ENCODE measurements at regions not wholly inside any gene's neighbourhood (a gene's known extent, or its start where the extent isn't known, plus 50 kb on each side); places are given as distances from the start of the nearest gene placed in this dataset.
"Not testable (repeated sequence)": the region's sequence is repeated elsewhere in the genome, so short reads cannot be mapped to it uniquely, and the experiment has no call there.

DNA sequence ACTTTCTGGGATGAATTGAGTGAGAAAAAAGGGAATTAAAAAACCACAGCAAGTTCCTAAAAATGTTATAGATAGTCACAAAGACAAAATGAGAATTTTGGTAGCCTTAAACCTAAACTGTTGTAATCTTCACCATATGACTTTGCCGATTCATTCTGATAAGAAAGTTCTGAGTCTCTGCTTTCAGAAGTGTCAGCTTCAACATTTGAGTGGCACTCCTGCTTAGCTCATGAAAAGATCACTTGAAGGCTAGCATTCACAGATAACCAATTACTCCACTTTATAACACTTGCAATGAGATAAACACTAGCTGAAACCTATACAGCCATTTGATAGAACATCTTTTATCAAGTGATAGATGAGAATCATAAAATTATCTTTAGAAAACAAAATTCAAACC is 288.1 kb upstream of the POU1F1 start:
- DNase-seq: no peak

GRCh38 chr3:87563712-87564111 is 287.3 kb upstream of the POU1F1 start:
- DNase-seq: no peak

GRCh38 chr3:87558492-87558891 is 282.1 kb upstream of the POU1F1 start:
- DNase-seq: no peak

GRCh38 chr3:87555290-87555689 is 278.9 kb upstream of the POU1F1 start:
- DNase-seq: no peak

- DNase-seq: no peak
Observed at GRCh38 chr3:87553058-87553457, 276.7 kb upstream of the POU1F1 start.

DNA sequence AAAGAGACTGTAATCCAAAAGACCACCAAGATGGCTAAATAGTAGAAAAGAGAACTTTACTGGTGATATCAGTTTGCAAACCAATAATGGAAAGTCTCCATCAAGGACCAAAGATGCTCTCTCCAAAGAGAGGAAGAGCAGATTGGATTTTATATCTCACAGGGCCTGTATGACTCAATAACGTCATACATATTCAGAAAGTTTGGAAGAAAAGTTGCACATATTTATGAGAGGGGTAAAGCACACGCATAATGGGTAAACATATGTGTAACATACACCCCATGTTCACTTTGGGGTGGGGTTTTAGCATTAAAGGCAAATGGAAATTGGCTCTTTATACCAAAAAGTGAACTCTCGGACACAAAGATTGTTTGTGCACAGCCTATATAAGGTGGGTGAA is 274.5 kb upstream of the POU1F1 start:
- no peak for DNase-seq

DNA sequence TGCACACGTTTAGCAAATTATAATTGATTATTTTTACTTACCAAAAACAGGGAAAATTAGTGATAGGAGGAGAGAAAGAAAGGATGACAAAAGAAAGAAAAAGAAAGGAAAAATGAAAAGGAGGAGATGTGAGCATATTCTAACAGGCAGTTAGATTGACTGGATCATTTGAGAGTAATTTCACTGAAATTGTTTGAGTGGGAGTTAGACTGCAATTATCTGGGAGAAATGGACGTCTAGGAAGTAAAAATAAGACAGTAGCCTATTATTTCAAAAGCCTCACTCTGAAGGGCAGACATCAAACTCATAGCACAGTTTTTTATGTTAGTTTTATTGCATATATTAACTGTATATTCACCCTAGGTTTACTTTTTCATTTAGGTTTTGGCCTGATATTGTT is 272.8 kb upstream of the POU1F1 start:
- DNase-seq: no peak

DNA sequence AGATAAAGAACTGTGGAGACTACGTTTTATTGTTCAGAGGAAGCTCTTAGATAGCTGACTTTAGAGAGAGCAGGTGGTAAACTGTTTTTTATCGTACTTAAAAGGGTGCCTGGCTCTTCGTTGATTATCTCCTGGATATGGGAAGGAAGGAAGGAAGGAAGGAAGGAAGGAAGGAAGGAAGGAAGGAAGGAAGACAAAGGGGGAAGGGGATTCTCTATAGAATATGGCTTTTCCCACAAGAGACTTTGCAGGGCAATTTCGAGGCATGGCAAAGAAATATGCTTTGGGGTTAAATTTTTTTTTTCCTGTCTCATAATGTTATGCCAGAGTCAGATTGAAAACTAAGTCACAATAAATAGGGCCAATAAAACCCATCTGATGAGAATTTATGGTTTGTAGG is 271.9 kb upstream of the POU1F1 start:
- no peak for DNase-seq

DNA sequence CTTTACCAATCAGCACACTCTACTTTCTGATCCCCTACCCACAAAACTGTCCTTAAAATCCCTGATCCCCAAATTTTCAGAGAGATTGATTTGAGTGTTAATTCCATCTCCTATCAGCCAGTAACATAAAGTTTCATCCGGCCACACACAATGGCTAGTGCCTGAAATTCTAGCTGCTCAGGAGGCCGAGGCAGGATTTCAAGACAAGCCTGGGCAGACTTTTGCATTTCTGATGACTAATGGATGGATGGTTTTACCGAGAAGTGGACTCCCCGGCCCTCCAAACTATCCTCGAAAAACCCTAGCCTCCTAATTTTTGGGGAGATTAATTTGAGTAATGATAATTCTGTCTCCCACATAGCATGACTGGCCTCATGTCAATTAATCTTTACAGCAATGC is 269.8 kb upstream of the POU1F1 start:
- no peak for DNase-seq

DNA sequence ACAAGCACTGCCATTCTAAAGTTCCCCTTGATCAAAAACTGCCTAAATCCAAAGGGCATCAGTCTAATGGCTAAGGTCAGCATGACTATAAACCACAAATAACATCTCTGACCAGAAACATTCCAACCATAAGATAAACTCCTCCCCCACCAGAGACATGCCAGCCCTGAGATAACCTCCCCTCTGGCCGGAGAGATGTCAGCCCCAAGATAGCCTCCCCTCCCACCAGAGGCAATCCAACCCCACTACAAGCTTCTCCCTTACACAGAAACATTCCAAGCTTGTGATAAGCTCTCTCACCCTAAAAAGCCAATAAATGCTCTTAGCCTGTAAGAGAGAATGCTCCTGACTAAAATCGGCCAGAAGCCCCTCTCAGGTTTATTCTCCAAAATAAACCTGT is 267.0 kb upstream of the POU1F1 start:
- not testable (repeated sequence) for DNase-seq

GRCh38 chr3:87541723-87542122 is 265.3 kb upstream of the POU1F1 start:
- DNase-seq: no peak

DNA sequence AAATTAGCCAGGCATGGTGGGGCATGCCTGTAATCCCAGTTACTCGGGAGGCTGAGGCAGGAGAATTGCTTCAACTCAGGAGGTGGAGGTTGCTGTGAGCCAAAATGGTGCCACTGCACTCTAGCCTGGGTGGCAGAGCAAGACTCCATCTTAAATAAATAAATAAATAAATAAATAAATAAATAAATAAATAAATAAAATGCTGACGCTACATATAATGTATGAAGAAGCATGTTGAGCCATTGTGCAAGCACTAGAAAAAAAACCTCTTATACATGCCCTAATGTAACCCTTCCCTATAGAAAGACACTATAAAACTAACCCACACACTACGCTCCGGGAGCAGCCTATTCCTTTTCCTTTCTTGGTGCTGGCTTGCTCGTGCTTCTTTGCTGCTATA is 262.3 kb upstream of the POU1F1 start:
- DNase-seq: not testable (repeated sequence)

- DNase-seq: no peak
Observed at GRCh38 chr3:87509401-87509800, 233.0 kb upstream of the POU1F1 start.

DNA sequence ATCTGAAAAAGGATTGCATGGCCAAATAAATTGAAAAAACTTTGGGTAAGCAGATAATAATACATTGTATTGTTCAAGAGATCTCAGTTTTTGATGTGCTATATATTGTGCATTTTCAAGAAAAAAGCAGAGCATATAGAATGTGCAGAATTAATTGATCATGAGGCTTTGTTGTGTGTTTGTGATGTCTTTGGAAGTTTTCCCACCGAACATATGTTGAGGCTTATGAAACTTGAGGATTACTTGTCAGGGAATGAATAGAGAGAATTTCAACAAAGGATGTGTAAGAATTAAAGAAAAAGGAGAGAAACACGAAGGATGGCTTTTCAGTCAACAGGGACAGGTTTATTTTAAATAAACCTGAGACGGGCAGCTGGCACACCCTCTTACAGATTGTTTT is 232.5 kb upstream of the POU1F1 start:
- no peak for DNase-seq

DNA sequence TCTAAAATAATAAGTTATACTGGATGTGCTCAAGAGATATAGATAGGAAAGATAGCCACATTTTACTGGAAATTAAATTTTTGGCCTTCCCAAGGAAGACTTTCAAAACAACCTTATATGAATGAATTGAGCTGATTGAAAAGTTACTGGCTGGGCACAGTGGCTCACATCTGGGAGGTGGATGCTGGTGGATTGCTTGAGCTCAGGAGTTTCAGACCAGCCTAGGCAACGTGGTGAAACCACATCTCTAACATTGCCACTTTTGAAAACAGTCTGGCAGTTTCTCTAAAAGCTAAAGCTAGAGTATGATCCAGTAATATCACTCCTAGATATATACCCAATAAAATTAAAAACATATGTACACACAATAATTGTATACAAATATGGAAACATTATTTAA is 231.4 kb upstream of the POU1F1 start:
- DNase-seq: no peak

GRCh38 chr3:87503900-87504498 is 227.6 kb upstream of the POU1F1 start:
- DNase-seq: peak; percentile 41

- DNase-seq: no peak
Observed at GRCh38 chr3:87501076-87501475, 224.7 kb upstream of the POU1F1 start.

- no peak for DNase-seq
Observed at GRCh38 chr3:87498358-87499080, 222.1 kb upstream of the POU1F1 start.

GRCh38 chr3:87495938-87496337 is 219.6 kb upstream of the POU1F1 start:
- DNase-seq: no peak

- no peak for DNase-seq
Observed at GRCh38 chr3:87494264-87494663, 217.9 kb upstream of the POU1F1 start.

- no peak for DNase-seq
Observed at GRCh38 chr3:87491843-87492242, 215.5 kb upstream of the POU1F1 start.

DNA sequence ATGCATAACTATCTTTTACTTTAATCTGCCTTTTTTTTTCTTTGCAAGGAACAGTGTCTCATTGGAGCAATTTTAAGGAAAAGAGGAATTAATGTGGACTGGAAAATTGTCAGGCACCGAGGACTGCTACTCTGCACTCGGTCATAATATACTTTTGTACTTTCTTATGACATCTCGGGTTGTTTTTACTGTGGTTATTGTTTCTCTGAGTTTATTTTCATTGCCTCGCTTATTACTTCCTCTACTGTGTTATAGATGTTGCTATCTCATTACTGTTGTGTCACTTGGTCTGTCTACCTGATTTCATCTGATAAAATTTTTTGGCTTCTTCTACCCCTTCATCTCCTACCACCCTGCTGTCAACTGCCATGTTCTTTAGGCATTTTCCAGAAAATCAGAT is 213.5 kb upstream of the POU1F1 start:
- DNase-seq: no peak

GRCh38 chr3:87488765-87489164 is 212.4 kb upstream of the POU1F1 start:
- DNase-seq: no peak

DNA sequence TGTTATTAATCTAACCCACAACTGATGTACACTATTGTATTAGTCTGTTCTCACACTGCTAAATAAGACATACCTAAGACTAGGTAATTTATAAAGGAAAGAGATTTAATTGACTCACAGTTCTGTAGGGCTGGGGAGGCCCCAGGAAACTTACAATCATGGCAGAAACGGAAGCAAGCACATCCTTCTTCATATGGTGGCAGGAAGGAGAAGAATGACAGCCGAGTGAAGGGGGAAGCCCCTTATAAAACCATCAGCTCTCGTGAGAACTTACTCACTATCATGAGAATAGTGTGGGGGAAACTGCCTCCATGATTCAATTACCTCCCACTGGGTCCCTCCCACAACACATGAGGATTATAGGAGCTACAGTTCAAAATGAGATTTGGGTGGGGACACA is 210.3 kb upstream of the POU1F1 start:
- not testable (repeated sequence) for DNase-seq

GRCh38 chr3:87486115-87486514 is 209.7 kb upstream of the POU1F1 start:
- no peak for DNase-seq
